Ishikawa (cell line): ENCODE measurements at regions not wholly inside any gene's neighbourhood (a gene's known extent, or its start where the extent isn't known, plus 50 kb on each side); places are given as distances from the start of the nearest gene placed in this dataset.

ENCODE experiments used
- EGR1 ChIP-seq: IDR thresholded peaks from 2 replicates; pipeline ENCODE4 v1.6.1; 2012
- YY1 ChIP-seq: IDR thresholded peaks from 2 replicates; pipeline ENCODE4 v1.6.1; 2012; ENCODE audit warnings: low read depth
- TF ChIP-seq, protein P1 (sequence below): IDR thresholded peaks from 2 replicates; pipeline ENCODE4 v1.6.1; 2012

DNA sequence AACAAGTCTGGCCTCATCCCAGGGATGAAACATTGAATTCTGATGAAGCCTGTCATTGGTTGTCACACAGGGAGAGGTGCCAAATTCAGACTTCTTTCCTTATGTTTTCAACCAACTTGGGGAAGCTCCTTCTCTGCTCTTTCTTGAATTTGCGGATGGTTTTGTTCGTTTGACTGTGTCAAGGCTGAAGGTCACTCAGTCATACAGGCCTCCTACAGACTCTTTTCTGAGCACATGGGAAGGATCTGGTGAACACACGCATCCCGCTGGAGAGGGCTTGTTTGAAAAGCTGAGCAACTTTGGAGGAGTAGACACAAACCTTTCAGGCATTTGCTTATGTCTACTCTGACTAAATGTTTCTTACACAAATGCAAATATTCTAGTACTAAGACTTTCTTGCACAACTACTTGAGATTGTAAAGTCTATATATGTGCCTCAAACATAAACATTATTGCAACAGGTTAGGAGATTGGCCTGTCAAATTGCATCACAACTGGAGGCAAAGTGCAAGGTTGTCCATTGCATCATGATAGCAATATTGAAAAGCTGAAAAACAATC, 151.5 kb upstream of the NR3C1 start:
- TF ChIP-seq, protein P1, sequence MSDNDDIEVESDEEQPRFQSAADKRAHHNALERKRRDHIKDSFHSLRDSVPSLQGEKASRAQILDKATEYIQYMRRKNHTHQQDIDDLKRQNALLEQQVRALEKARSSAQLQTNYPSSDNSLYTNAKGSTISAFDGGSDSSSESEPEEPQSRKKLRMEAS, result no peak
- TF ChIP-seq YY1, result no peak
- no peak for TF ChIP-seq EGR1
